ENCODE measurements at regions not wholly inside any gene's neighbourhood (a gene's known extent, or its start where the extent isn't known, plus 50 kb on each side); places are given as distances from the start of the nearest gene placed in this dataset.

DNA sequence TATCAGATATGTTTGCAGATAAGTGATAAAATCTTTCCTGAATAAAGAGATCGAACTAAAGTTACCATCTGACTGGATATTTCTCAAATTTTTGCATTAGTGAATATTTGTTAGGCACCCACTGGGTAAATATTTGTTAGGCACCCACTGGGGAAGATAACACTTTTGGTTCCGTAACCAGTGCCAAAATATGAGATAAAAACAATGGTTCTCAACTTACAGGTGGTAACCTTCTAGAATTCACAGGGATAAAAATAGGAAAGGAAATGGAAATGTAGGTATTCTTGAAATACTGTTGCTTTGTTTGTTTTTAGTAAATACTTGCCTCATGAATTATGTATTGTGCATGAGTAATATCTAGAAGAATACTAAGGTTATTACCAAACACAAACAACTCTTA is 245.0 kb upstream of the KHDRBS2 start:
- TF ChIP-seq, protein P1, sequence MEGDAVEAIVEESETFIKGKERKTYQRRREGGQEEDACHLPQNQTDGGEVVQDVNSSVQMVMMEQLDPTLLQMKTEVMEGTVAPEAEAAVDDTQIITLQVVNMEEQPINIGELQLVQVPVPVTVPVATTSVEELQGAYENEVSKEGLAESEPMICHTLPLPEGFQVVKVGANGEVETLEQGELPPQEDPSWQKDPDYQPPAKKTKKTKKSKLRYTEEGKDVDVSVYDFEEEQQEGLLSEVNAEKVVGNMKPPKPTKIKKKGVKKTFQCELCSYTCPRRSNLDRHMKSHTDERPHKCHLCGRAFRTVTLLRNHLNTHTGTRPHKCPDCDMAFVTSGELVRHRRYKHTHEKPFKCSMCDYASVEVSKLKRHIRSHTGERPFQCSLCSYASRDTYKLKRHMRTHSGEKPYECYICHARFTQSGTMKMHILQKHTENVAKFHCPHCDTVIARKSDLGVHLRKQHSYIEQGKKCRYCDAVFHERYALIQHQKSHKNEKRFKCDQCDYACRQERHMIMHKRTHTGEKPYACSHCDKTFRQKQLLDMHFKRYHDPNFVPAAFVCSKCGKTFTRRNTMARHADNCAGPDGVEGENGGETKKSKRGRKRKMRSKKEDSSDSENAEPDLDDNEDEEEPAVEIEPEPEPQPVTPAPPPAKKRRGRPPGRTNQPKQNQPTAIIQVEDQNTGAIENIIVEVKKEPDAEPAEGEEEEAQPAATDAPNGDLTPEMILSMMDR (IDR thresholded peaks at IDR 0.05; ENCODE audit: insufficient read depth, low read length, poor library complexity, severe bottlenecking): no peak
- Histone ChIP-seq H3K4me3 (ENCODE audit: low read depth, low read length) (no peak overlapping the region), H3K36me3 (ENCODE audit: control insufficient read depth, insufficient read depth, low read length) (no peaks in the 10 kb centered on the region), H3K27me3 (ENCODE audit: control insufficient read depth, insufficient read depth, low read length) (no peaks in the 10 kb centered on the region)
- DNase-seq (ENCODE audit: low read depth): no peak

DNA sequence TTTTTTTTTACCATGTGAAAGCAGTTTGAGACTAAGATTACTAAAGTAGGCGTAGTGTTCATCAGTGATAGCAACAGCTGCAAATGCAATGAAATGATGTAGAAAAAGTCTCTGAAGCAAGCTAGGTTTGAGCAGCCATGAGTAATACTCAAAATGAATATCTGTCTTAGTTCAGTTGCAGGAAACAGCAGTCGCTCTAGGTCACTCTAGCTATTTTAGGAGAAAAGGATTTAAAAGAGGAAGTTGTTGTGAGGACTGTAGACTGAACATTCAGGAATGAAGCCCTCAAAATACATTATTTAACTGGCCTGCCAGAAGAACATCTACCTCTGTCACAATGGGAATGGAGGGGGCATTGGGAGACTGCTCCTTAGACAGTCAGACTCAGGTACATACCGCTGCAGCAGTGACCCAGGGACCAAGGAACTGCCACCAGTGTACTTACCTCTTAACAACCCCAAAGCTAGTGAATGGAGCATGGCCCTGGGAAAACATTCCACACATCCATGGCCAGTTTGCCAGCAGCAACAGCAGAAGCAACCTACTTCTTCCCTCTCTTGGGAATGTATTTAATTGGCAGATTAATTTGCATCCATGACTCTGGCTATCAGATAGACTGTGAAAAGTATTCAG is 243.0 kb upstream of the KHDRBS2 start:
- TF ChIP-seq, protein P1 (IDR thresholded peaks at IDR 0.05; ENCODE audit: insufficient read depth, low read length, poor library complexity, severe bottlenecking): no peak
- H3K4me3 ChIP-seq (ENCODE audit: low read depth, low read length): no peak overlapping the region
- DNase-seq (ENCODE audit: low read depth): no peak
- H3K36me3 ChIP-seq (ENCODE audit: control insufficient read depth, insufficient read depth, low read length): no peaks in the 10 kb centered on the region
- no peaks in the 10 kb centered on the region for H3K27me3 ChIP-seq (ENCODE audit: control insufficient read depth, insufficient read depth, low read length)

GRCh38 chr6:62523630-62524029 is 237.6 kb upstream of the KHDRBS2 start:
- H3K27me3 ChIP-seq (ENCODE audit: control insufficient read depth, insufficient read depth, low read length): no peaks in the 10 kb centered on the region
- H3K4me3 ChIP-seq (ENCODE audit: low read depth, low read length): no peak overlapping the region
- no peak for DNase-seq (ENCODE audit: low read depth)
- TF ChIP-seq, protein P1 (IDR thresholded peaks at IDR 0.05; ENCODE audit: insufficient read depth, low read length, poor library complexity, severe bottlenecking): no peak
- no peaks in the 10 kb centered on the region for H3K36me3 ChIP-seq (ENCODE audit: control insufficient read depth, insufficient read depth, low read length)

DNA sequence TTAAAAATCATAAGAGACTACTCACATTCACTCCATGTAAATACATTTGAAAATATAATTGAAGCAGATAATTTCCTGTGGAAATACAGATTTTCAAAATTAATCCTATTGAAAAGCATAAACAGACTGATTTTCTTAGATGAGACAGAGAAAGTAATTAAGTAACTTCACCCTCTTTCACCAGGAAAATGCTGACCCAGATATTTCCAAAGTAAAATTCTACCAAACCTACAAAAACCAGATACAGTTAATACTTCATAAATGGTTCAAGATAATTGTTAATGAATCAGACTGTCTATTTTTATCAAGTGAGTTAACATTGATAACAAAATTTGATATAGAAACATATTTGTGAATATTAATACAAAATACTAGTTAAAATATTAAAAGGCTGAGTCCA is 233.5 kb upstream of the KHDRBS2 start:
- no peak overlapping the region for H3K4me3 ChIP-seq (ENCODE audit: low read depth, low read length)
- no peak for DNase-seq (ENCODE audit: low read depth)
- no peaks in the 10 kb centered on the region for H3K36me3 ChIP-seq (ENCODE audit: control insufficient read depth, insufficient read depth, low read length)
- H3K27me3 ChIP-seq (ENCODE audit: control insufficient read depth, insufficient read depth, low read length): no peaks in the 10 kb centered on the region
- TF ChIP-seq, protein P1 (IDR thresholded peaks at IDR 0.05; ENCODE audit: insufficient read depth, low read length, poor library complexity, severe bottlenecking): no peak

- TF ChIP-seq, protein P1 (IDR thresholded peaks at IDR 0.05; ENCODE audit: insufficient read depth, low read length, poor library complexity, severe bottlenecking): no peak
- Histone ChIP-seq H3K4me3 (ENCODE audit: low read depth, low read length) (no peak overlapping the region), H3K36me3 (ENCODE audit: control insufficient read depth, insufficient read depth, low read length) (no peaks in the 10 kb centered on the region), H3K27me3 (ENCODE audit: control insufficient read depth, insufficient read depth, low read length) (no peaks in the 10 kb centered on the region)
- no peak for DNase-seq (ENCODE audit: low read depth)
Observed at GRCh38 chr6:62516291-62517141, 230.5 kb upstream of the KHDRBS2 start.
